ENCODE measurements at regions not wholly inside any gene's neighbourhood (a gene's known extent, or its start where the extent isn't known, plus 50 kb on each side); places are given as distances from the start of the nearest gene placed in this dataset.

DNA sequence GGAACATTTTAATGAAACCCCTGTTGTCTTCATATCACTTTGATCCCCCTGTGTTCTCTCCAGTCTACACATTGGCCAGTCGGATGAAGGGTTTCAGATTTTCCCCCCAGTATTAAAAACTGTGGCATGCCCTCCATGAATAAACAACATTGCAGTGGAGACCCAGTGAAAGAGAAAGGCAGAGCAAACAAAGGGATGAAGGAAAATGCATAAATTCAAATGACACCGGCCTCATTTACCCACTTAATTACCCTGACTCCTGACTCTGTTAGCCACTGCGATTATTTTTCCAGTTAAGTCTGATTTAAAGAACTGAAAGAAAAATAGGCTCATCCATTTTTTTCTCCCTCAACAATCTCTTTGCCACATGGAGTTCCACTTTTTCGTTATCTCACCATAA lies 569.2 kb downstream of the TFAP2B start:
- no peak overlapping the region for H3K27ac ChIP-seq (ENCODE audit: low read depth in 2 of 2, low read length in 2 of 2)
- FAIRE-seq = no peak
- intact Hi-C loops (cut with DNase I) = no loop called here

DNA sequence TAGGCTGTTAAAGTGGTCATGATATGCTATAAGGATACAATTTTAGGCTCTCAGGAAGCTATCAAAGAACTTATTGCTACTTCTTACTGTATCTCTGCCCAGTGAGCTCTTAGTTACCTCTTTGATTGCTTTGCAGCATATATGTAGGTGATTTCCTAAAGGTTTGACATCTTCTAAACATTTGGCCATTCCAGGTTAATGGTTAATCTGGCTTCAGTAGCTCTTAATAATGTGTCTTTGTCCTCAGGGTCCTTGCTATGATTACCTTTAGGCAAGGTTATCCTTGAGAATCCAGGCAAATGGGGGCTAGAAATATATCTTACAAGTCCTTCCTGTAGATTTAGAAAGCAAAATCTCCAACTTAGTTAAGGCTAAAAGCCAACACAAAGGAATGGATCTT lies 575.4 kb downstream of the TFAP2B start:
- Histone ChIP-seq H3K4me3 (ENCODE audit: low read length in 3 of 3) (no peak overlapping the region), H3K27ac (ENCODE audit: low read depth in 2 of 2, low read length in 2 of 2) (no peak overlapping the region), H3K36me3 (ENCODE audit: control insufficient read depth in 2 of 3, insufficient read depth in 3 of 3, low read length in 3 of 3) (no peaks in the 10 kb centered on the region), H3K9me3 (ENCODE audit: control insufficient read depth in 2 of 3, insufficient read depth in 1 of 3, low read length in 3 of 3) (no peaks in the 10 kb centered on the region), H3K4me1 (ENCODE audit: control insufficient read depth in 2 of 3, insufficient read depth in 2 of 3, low read depth in 1 of 3, low read length in 3 of 3) (no peaks in the 10 kb centered on the region), H3K27me3 (ENCODE audit: control insufficient read depth, insufficient read depth, low read length) (no peaks in the 10 kb centered on the region), H3K9ac (ENCODE audit: low read length in 3 of 3) (no peak overlapping the region)
- intact Hi-C loops (cut with DNase I) = no loop called here
- TF ChIP-seq, protein P1, sequence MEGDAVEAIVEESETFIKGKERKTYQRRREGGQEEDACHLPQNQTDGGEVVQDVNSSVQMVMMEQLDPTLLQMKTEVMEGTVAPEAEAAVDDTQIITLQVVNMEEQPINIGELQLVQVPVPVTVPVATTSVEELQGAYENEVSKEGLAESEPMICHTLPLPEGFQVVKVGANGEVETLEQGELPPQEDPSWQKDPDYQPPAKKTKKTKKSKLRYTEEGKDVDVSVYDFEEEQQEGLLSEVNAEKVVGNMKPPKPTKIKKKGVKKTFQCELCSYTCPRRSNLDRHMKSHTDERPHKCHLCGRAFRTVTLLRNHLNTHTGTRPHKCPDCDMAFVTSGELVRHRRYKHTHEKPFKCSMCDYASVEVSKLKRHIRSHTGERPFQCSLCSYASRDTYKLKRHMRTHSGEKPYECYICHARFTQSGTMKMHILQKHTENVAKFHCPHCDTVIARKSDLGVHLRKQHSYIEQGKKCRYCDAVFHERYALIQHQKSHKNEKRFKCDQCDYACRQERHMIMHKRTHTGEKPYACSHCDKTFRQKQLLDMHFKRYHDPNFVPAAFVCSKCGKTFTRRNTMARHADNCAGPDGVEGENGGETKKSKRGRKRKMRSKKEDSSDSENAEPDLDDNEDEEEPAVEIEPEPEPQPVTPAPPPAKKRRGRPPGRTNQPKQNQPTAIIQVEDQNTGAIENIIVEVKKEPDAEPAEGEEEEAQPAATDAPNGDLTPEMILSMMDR (IDR thresholded peaks at IDR 0.05; ENCODE audit: borderline replicate concordance, extremely low read depth, insufficient read depth) = no peak
- FAIRE-seq (no peak), DNase-seq (no peak)

More for the DNA sequence above, 569.2 kb downstream of the TFAP2B start:
- Histone ChIP-seq H3K9me3 (ENCODE audit: control insufficient read depth in 2 of 3, insufficient read depth in 1 of 3, low read length in 3 of 3) (no peaks in the 10 kb centered on the region), H3K27me3 (ENCODE audit: control insufficient read depth, insufficient read depth, low read length) (no peaks in the 10 kb centered on the region), H3K4me1 (ENCODE audit: control insufficient read depth in 2 of 3, insufficient read depth in 2 of 3, low read depth in 1 of 3, low read length in 3 of 3) (no peaks in the 10 kb centered on the region), H3K36me3 (ENCODE audit: control insufficient read depth in 2 of 3, insufficient read depth in 3 of 3, low read length in 3 of 3) (no peaks in the 10 kb centered on the region), H3K9ac (ENCODE audit: low read length in 3 of 3) (no peak overlapping the region), H3K4me3 (ENCODE audit: low read length in 3 of 3) (no peak overlapping the region)
- TF ChIP-seq, protein P1 (IDR thresholded peaks at IDR 0.05; ENCODE audit: borderline replicate concordance, extremely low read depth, insufficient read depth) = no peak
- DNase-seq = no peak

DNA sequence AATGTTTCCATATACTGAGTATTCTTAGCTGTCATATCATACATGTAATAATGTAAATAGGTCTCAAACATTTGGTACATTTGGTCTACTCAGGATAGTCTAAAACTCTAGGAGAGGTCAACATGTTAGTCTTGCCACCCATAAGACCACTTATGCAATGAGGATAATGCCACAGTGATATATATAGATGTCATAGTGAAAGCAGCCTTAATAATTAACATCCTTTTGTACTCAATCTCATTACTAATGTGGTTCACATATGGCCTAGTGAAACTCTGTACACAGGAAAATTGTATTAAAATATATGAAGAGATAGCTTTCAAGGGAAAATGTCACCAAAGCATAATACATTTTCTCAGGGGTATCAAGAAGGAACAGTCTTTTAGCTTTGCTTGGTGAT lies 577.9 kb downstream of the TFAP2B start:
- Histone ChIP-seq H3K9ac (ENCODE audit: low read length in 3 of 3) (no peak overlapping the region), H3K36me3 (ENCODE audit: control insufficient read depth in 2 of 3, insufficient read depth in 3 of 3, low read length in 3 of 3) (no peaks in the 10 kb centered on the region), H3K9me3 (ENCODE audit: control insufficient read depth in 2 of 3, insufficient read depth in 1 of 3, low read length in 3 of 3) (no peaks in the 10 kb centered on the region), H3K4me3 (ENCODE audit: low read length in 3 of 3) (no peak overlapping the region), H3K27ac (ENCODE audit: low read depth in 2 of 2, low read length in 2 of 2) (no peak overlapping the region), H3K27me3 (ENCODE audit: control insufficient read depth, insufficient read depth, low read length) (no peaks in the 10 kb centered on the region), H3K4me1 (ENCODE audit: control insufficient read depth in 2 of 3, insufficient read depth in 2 of 3, low read depth in 1 of 3, low read length in 3 of 3) (no peaks in the 10 kb centered on the region)
- DNase-seq = no peak
- TF ChIP-seq, protein P1 (IDR thresholded peaks at IDR 0.05; ENCODE audit: borderline replicate concordance, extremely low read depth, insufficient read depth) = no peak
- no peak for FAIRE-seq
- intact Hi-C loops (cut with DNase I) = no loop called here

DNA sequence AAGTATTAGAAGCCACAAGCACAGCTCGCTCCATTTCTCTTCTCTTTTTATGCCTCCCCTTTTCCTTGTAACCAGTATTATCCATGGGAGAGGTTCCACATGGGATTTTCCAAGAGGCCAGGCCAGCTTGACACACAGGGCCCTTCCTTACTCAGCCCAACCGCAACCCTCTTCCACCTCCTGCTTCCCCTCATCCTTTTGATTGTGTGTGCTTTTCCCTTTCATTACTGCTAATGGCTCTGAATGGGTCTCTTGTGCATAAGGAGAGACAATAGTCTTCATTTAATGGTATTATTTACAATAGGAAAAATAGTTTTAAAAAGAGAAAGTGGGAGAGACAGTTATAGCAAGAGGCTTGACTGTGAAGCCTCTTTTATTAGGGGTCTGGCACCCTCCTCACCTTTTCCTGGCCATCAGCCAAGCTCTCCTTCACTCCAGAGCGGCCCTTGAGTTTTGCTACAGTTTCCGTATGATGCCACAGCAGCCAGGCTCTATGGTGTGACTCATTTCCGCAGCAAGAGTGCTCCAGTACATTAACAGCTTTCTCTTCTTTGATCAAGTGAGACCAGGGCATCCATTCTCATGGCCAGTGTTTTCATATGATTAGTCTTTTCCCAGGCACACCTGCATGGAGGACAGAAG lies 579.5 kb downstream of the TFAP2B start:
- H3K4me3 ChIP-seq (ENCODE audit: low read length in 3 of 3) = no peak overlapping the region
- H3K9ac ChIP-seq (ENCODE audit: low read length in 3 of 3) = no peak overlapping the region
- intact Hi-C loops (cut with DNase I) = no loop called here
- H3K4me1 ChIP-seq (ENCODE audit: control insufficient read depth in 2 of 3, insufficient read depth in 2 of 3, low read depth in 1 of 3, low read length in 3 of 3) = no peaks in the 10 kb centered on the region
- H3K9me3 ChIP-seq (ENCODE audit: control insufficient read depth in 2 of 3, insufficient read depth in 1 of 3, low read length in 3 of 3) = no peaks in the 10 kb centered on the region
- no peaks in the 10 kb centered on the region for H3K36me3 ChIP-seq (ENCODE audit: control insufficient read depth in 2 of 3, insufficient read depth in 3 of 3, low read length in 3 of 3)
- H3K27ac ChIP-seq (ENCODE audit: low read depth in 2 of 2, low read length in 2 of 2) = no peak overlapping the region
- TF ChIP-seq, protein P1 (IDR thresholded peaks at IDR 0.05; ENCODE audit: borderline replicate concordance, extremely low read depth, insufficient read depth) = no peak
- H3K27me3 ChIP-seq (ENCODE audit: control insufficient read depth, insufficient read depth, low read length) = no peaks in the 10 kb centered on the region
- no peak for DNase-seq
- FAIRE-seq = no peak

Data from kidney (tissue), 13 donors.